ENCODE measurements at regions not wholly inside any gene's neighbourhood (a gene's known extent, or its start where the extent isn't known, plus 50 kb on each side); places are given as distances from the start of the nearest gene placed in this dataset.

GRCh38 chr6:163634211-163635171 lies 220.0 kb downstream of the QKI start:
- TF ChIP-seq CTCF (IDR thresholded peaks at IDR 0.05) (no peak), POLR2A (IDR thresholded peaks at IDR 0.05) (no peak)
